T-helper 9 cell (primary cell): ENCODE measurements at regions not wholly inside any gene's neighbourhood (a gene's known extent, or its start where the extent isn't known, plus 50 kb on each side); places are given as distances from the start of the nearest gene placed in this dataset.

Source experiments
- DNase-seq: peaks from one replicate; pipeline ENCODE4 v3.0.0-alpha.2; 2020

GRCh38 chrX:43514820-43515219 is 141.3 kb upstream of the MAOA start:
- no peak for DNase-seq

- DNase-seq = no peak
Observed at GRCh38 chrX:43522582-43522981, 133.5 kb upstream of the MAOA start.

GRCh38 chrX:43525901-43526610 is 130.0 kb upstream of the MAOA start:
- DNase-seq = no peak

GRCh38 chrX:43526878-43527277 is 129.2 kb upstream of the MAOA start:
- no peak for DNase-seq

GRCh38 chrX:43527801-43528200 is 128.3 kb upstream of the MAOA start:
- DNase-seq = no peak

GRCh38 chrX:43530837-43531236 is 125.3 kb upstream of the MAOA start:
- DNase-seq = no peak

- DNase-seq = no peak
Observed at GRCh38 chrX:43540318-43540717, 115.8 kb upstream of the MAOA start.

- no peak for DNase-seq
Observed at GRCh38 chrX:43551590-43551989, 104.5 kb upstream of the MAOA start.

- DNase-seq = no peak
Observed at GRCh38 chrX:43552156-43552555, 103.9 kb upstream of the MAOA start.

GRCh38 chrX:43552703-43553102 is 103.4 kb upstream of the MAOA start:
- DNase-seq = no peak

GRCh38 chrX:43553257-43553656 is 102.8 kb upstream of the MAOA start:
- DNase-seq = no peak

GRCh38 chrX:43556207-43556606 is 99.9 kb upstream of the MAOA start:
- DNase-seq = no peak

GRCh38 chrX:43557792-43558191 is 98.3 kb upstream of the MAOA start:
- DNase-seq = peak; percentile 40

GRCh38 chrX:43559644-43560043 is 96.5 kb upstream of the MAOA start:
- peak; percentile 2 for DNase-seq

GRCh38 chrX:43560247-43560946 is 95.7 kb upstream of the MAOA start:
- DNase-seq = no peak

- DNase-seq = no peak
Observed at GRCh38 chrX:43562372-43562771, 93.7 kb upstream of the MAOA start.

- no peak for DNase-seq
Observed at GRCh38 chrX:43564953-43565352, 91.1 kb upstream of the MAOA start.

- no peak for DNase-seq
Observed at GRCh38 chrX:43566170-43566569, 89.9 kb upstream of the MAOA start.

- DNase-seq = no peak
Observed at GRCh38 chrX:43573441-43574015, 82.6 kb upstream of the MAOA start.

GRCh38 chrX:43580621-43581020 is 75.5 kb upstream of the MAOA start:
- no peak for DNase-seq

- no peak for DNase-seq
Observed at GRCh38 chrX:43581167-43581566, 74.9 kb upstream of the MAOA start.

GRCh38 chrX:43581888-43582539 is 74.1 kb upstream of the MAOA start:
- DNase-seq = no peak

GRCh38 chrX:43582540-43582913 is 73.6 kb upstream of the MAOA start:
- DNase-seq = no peak

- DNase-seq = no peak
Observed at GRCh38 chrX:43585922-43586321, 70.2 kb upstream of the MAOA start.
